ENCODE measurements at regions not wholly inside any gene's neighbourhood (a gene's known extent, or its start where the extent isn't known, plus 50 kb on each side); places are given as distances from the start of the nearest gene placed in this dataset.

- TF ChIP-seq EP300 (IDR thresholded peaks at IDR 0.05) (no peak), POLR2AphosphoS5 (IDR thresholded peaks at IDR 0.05) (no peak), POLR2A (IDR thresholded peaks at IDR 0.05) (no peak)
- TF ChIP-seq, protein P1, sequence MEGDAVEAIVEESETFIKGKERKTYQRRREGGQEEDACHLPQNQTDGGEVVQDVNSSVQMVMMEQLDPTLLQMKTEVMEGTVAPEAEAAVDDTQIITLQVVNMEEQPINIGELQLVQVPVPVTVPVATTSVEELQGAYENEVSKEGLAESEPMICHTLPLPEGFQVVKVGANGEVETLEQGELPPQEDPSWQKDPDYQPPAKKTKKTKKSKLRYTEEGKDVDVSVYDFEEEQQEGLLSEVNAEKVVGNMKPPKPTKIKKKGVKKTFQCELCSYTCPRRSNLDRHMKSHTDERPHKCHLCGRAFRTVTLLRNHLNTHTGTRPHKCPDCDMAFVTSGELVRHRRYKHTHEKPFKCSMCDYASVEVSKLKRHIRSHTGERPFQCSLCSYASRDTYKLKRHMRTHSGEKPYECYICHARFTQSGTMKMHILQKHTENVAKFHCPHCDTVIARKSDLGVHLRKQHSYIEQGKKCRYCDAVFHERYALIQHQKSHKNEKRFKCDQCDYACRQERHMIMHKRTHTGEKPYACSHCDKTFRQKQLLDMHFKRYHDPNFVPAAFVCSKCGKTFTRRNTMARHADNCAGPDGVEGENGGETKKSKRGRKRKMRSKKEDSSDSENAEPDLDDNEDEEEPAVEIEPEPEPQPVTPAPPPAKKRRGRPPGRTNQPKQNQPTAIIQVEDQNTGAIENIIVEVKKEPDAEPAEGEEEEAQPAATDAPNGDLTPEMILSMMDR (IDR thresholded peaks at IDR 0.05) = no peak
Measured at GRCh38 chr7:131028295-131028694, 294.3 kb upstream of the KLF14 start.

Data from upper lobe of left lung (tissue), 4 donors.